Eye (tissue), 1 donor: ENCODE measurements at regions not wholly inside any gene's neighbourhood (a gene's known extent, or its start where the extent isn't known, plus 50 kb on each side); places are given as distances from the start of the nearest gene placed in this dataset.
A peak's percentile ranks its signal among the peaks of the same experiment; 100 is the strongest.

ENCODE experiments used
- DNase-seq: peaks from one replicate; pipeline ENCODE4 v3.0.0-alpha.2; 2015

- no peak for DNase-seq
These were observed 185.6 kb upstream of the RREB1 start for GRCh38 chr6:6922166-6922565.

GRCh38 chr6:6923605-6924004 is 184.2 kb upstream of the RREB1 start:
- DNase-seq, result no peak

DNA sequence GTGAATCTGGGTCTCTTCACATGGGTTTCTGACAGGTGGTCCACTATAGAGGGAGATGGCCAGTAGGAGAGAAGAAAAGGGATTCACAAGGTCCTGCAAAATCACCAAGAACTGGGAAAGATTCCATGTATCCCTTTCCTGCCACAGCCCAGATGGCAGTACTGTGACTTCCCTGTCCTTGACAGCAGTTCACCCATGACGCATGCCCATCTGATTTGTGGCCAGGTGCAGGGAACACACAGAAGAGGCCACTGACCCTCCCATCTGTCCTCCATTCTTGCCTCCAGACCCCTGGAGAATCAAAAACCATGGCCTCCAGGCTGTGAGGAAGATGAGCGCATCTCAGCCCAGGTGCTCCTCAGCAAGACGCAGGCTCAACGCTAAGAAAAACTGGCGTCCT is 183.1 kb upstream of the RREB1 start:
- no peak for DNase-seq

- no peak for DNase-seq
These were observed 182.2 kb upstream of the RREB1 start for GRCh38 chr6:6925391-6926164.

- DNase-seq, result no peak
These were observed 180.9 kb upstream of the RREB1 start for GRCh38 chr6:6926856-6927255.

DNA sequence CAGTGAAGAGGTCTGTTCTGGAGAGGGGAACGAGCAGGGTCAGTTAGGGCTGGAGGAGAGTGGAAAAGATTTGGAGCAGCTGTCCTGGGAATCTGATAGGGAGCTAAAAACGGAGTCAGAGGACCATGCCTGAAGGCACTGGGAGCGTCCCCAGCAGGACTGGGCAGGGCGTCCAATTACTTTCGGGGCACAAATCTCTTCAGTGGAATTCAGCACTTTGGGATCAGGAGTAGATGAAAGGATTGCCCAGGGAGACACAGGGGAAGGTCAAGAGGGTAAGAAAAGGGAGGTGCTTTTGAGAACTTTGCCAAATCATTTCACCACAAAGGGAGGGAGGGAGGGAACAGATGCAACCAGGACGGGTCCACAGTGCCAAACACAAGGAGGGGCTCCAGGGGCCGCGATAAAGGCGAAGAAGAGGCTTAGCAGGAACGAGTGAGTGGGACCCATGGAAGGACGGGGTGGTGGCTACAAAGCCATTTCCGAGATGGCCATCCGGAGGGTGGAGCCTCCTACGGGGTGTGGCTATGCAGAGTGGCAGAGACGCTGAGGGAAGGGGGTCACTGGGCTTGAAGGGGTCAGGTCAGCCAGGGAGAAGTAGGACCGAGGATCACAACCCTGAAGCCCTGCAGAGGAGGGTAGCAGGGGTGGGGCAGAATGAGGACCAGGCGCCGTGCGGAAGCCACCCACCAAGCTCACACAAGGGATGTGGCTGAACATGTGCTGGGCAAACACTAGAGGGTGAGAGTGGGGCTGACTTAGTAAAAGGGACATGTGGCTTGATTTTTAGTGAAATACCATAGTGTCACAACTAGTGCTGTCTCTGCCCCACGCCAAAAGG is 180.0 kb upstream of the RREB1 start:
- peak; percentile 43 for DNase-seq

DNA sequence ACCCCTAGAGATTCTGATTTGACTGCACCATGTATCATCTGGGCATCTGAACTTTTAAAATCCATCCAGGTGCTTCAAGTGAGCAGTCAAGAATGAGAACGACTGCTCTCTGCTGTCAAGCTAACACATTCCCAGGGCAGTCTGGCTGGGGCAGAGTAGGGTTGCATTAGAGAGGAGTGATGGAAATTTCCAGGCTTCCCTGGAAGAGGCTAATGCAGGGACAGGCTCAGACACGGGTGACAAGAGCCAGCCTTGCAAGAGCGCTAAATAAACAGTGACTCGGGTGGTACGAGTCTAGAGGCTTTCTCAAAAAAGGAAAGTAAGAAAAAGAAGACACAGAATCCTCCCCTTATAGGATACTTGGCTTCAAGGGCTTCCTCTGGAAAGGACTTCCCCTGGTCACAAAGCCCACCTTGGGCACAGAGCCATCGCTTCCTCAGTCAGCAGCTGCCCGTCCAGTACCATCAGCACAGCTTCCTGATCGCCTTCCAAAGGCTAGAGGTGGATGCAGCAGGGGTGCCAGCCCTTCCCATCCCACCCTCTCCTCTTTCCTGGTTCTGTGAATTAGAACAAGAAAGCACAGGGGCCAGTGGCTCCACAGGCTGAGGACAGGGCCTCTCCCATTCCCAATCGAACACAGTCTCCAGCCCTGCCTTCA is 177.4 kb upstream of the RREB1 start:
- no peak for DNase-seq

DNA sequence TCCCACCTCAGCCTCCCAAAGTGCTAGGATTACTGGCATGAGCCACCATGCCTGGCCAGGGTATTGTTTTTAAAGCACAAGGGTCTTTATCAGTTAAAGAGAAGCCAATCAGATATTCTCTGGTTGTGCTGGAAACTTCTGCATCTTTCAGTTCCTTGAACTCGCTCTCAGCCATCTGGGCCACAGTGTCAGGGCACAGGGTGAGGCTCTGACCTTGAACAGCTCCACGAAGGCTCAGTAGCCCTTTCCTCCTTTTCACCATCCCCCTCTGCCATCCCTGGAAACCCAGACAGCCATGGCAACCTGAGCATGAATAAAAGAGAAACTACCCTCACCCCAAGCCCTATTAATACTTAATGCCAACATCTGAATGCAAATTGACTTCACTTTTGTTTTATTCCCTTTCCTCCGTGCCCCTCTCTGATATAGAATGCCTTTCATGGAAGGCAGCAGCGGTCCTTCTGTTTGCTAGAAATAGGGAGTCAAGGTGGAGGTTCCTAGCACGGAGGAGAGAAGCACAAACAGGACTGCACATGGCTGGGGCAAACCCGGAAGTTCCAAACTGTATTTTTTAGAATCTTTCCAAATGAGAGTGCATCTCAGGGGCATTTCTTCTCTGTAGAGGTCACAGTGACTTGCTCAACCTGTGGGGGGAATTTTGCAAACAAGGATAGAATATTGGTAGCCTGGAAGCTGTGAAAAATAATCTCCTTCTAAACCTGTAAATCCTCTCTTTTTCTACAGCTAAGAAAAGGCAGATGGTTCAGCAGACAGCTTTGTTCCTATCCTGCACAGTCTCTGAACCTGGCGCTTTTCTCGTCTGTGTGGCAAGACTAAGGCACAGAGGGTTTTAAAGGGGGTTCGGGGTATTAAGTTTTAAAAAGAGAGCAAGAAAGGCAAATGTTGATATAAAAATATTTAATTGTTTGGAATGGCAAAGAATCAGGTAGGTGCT is 176.4 kb upstream of the RREB1 start:
- no peak for DNase-seq

- DNase-seq, result no peak
These were observed 175.4 kb upstream of the RREB1 start for GRCh38 chr6:6932341-6932740.

DNA sequence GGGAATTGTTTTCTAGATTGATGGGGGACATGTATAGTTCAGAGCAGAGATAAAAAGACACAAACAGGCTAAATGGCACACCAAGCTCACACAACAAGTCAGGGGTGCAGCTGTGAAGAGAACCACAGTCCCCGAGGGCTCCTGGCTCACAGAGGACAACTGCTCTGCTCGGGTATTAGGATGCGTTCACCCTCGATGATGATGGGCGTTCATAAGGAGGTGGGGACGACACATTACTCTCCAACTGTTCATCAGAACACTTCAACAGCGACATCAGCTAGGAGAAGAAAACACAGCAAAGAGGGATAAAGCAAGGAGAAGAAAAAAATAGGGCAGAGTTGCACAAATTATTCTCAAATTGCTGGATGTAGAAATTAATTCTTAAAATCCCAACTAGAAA is 174.8 kb upstream of the RREB1 start:
- no peak for DNase-seq

GRCh38 chr6:6940031-6941025 is 167.4 kb upstream of the RREB1 start:
- no peak for DNase-seq

GRCh38 chr6:6941201-6941600 is 166.6 kb upstream of the RREB1 start:
- DNase-seq, result no peak

- peak; percentile 4 for DNase-seq
These were observed 165.7 kb upstream of the RREB1 start for GRCh38 chr6:6942091-6942490.

- DNase-seq, result peak; percentile 47
These were observed 164.9 kb upstream of the RREB1 start for GRCh38 chr6:6942831-6943230.

DNA sequence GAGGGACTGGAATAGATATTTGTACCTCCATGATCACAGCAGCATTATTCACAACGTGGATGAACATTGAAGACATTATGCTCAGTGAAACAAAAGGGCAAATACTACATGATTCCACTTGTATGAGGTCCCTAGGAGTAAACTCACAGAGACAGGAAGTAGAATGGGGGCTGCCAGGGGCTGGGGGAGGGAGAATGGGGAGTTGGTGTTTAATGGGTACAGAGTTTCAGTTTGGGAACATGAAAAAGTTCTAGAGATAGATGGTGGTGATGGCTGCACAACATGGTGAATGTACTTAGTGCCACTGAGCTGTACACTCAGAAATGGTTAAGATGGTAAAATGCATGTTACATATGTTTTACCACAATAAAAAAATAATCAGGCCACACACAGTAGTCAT is 164.3 kb upstream of the RREB1 start:
- DNase-seq, result no peak

GRCh38 chr6:6946206-6947155 is 161.3 kb upstream of the RREB1 start:
- peak; percentile 20 for DNase-seq

- no peak for DNase-seq
These were observed 157.2 kb upstream of the RREB1 start for GRCh38 chr6:6950373-6951145.

GRCh38 chr6:6951355-6951754 is 156.4 kb upstream of the RREB1 start:
- no peak for DNase-seq

- no peak for DNase-seq
These were observed 155.3 kb upstream of the RREB1 start for GRCh38 chr6:6952484-6952883.
